ENCODE measurements at regions not wholly inside any gene's neighbourhood (a gene's known extent, or its start where the extent isn't known, plus 50 kb on each side); places are given as distances from the start of the nearest gene placed in this dataset.

GRCh38 chr20:8073024-8073832, 53.7 kb upstream of the TMX4 start:
- H3K4me3 ChIP-seq (ENCODE audit: insufficient read length, low read depth), result no peak overlapping the region
- H3K4me1 ChIP-seq (ENCODE audit: insufficient read depth, insufficient read length), result no peaks in the 10 kb centered on the region
- no peaks in the 10 kb centered on the region for H3K27me3 ChIP-seq (ENCODE audit: insufficient read depth, insufficient read length)
- no peaks in the 10 kb centered on the region for H3K36me3 ChIP-seq (ENCODE audit: insufficient read depth, insufficient read length, low read length)
- TF ChIP-seq ZNF274 (IDR thresholded peaks at IDR 0.05; ENCODE audit: low read depth, low read length) (no peak), YY1 (IDR thresholded peaks at IDR 0.05; ENCODE audit: insufficient read depth, insufficient read length) (no peak), SUZ12 (IDR thresholded peaks at IDR 0.05; ENCODE audit: extremely low read depth, insufficient read depth, insufficient read length) (no peak)
- H3K9me3 ChIP-seq (ENCODE audit: insufficient read depth, low read length), result no peaks in the 10 kb centered on the region
- no peak overlapping the region for H3K9ac ChIP-seq (ENCODE audit: insufficient read length, low read depth)
- DNase-seq (ENCODE audit: low read depth, low spot score), result peak; percentile 38

- Histone ChIP-seq H3K36me3 (ENCODE audit: insufficient read depth, insufficient read length, low read length) (no peaks in the 10 kb centered on the region), H3K4me3 (ENCODE audit: insufficient read length, low read depth) (no peak overlapping the region), H3K9ac (ENCODE audit: insufficient read length, low read depth) (no peak overlapping the region), H3K27me3 (ENCODE audit: insufficient read depth, insufficient read length) (no peaks in the 10 kb centered on the region), H3K4me1 (ENCODE audit: insufficient read depth, insufficient read length) (no peaks in the 10 kb centered on the region), H3K9me3 (ENCODE audit: insufficient read depth, low read length) (no peaks in the 10 kb centered on the region)
- TF ChIP-seq YY1 (IDR thresholded peaks at IDR 0.05; ENCODE audit: insufficient read depth, insufficient read length) (no peak), SUZ12 (IDR thresholded peaks at IDR 0.05; ENCODE audit: extremely low read depth, insufficient read depth, insufficient read length) (no peak), ZNF274 (IDR thresholded peaks at IDR 0.05; ENCODE audit: low read depth, low read length) (no peak)
- no peak for DNase-seq (ENCODE audit: low read depth, low spot score)
Measured at GRCh38 chr20:8074931-8075330, 55.4 kb upstream of the TMX4 start.

GRCh38 chr20:8076306-8077136, 55.5 kb upstream of the PLCB1 start:
- TF ChIP-seq YY1 (IDR thresholded peaks at IDR 0.05; ENCODE audit: insufficient read depth, insufficient read length), result no peak
- TF ChIP-seq SUZ12 (IDR thresholded peaks at IDR 0.05; ENCODE audit: extremely low read depth, insufficient read depth, insufficient read length), result no peak
- no peak for TF ChIP-seq ZNF274 (IDR thresholded peaks at IDR 0.05; ENCODE audit: low read depth, low read length)
- Histone ChIP-seq H3K4me1 (ENCODE audit: insufficient read depth, insufficient read length) (no peaks in the 10 kb centered on the region), H3K9ac (ENCODE audit: insufficient read length, low read depth) (no peak overlapping the region), H3K9me3 (ENCODE audit: insufficient read depth, low read length) (no peaks in the 10 kb centered on the region), H3K36me3 (ENCODE audit: insufficient read depth, insufficient read length, low read length) (no peaks in the 10 kb centered on the region), H3K27me3 (ENCODE audit: insufficient read depth, insufficient read length) (no peaks in the 10 kb centered on the region), H3K4me3 (ENCODE audit: insufficient read length, low read depth) (no peak overlapping the region)
- no peak for DNase-seq (ENCODE audit: low read depth, low spot score)

GRCh38 chr20:8077137-8077466, 55.0 kb upstream of the PLCB1 start:
- DNase-seq (ENCODE audit: low read depth, low spot score), result no peak
- Histone ChIP-seq H3K36me3 (ENCODE audit: insufficient read depth, insufficient read length, low read length) (no peaks in the 10 kb centered on the region), H3K27me3 (ENCODE audit: insufficient read depth, insufficient read length) (no peaks in the 10 kb centered on the region), H3K4me1 (ENCODE audit: insufficient read depth, insufficient read length) (no peaks in the 10 kb centered on the region), H3K4me3 (ENCODE audit: insufficient read length, low read depth) (no peak overlapping the region), H3K9ac (ENCODE audit: insufficient read length, low read depth) (no peak overlapping the region), H3K9me3 (ENCODE audit: insufficient read depth, low read length) (no peaks in the 10 kb centered on the region)
- no peak for TF ChIP-seq SUZ12 (IDR thresholded peaks at IDR 0.05; ENCODE audit: extremely low read depth, insufficient read depth, insufficient read length)
- TF ChIP-seq YY1 (IDR thresholded peaks at IDR 0.05; ENCODE audit: insufficient read depth, insufficient read length), result no peak
- no peak for TF ChIP-seq ZNF274 (IDR thresholded peaks at IDR 0.05; ENCODE audit: low read depth, low read length)

- TF ChIP-seq YY1 (IDR thresholded peaks at IDR 0.05; ENCODE audit: insufficient read depth, insufficient read length) (no peak), SUZ12 (IDR thresholded peaks at IDR 0.05; ENCODE audit: extremely low read depth, insufficient read depth, insufficient read length) (no peak)
- DNase-seq (ENCODE audit: low read depth, low spot score), result no peak
- no peaks in the 10 kb centered on the region for H3K36me3 ChIP-seq (ENCODE audit: insufficient read depth, insufficient read length, low read length)
Measured at GRCh38 chr20:8078528-8078914, 53.5 kb upstream of the PLCB1 start.

GRCh38 chr20:8079976-8080375, 52.1 kb upstream of the PLCB1 start:
- Histone ChIP-seq H3K9me3 (ENCODE audit: insufficient read depth, low read length) (no peaks in the 10 kb centered on the region), H3K4me3 (ENCODE audit: insufficient read length, low read depth) (no peak overlapping the region), H3K27me3 (ENCODE audit: insufficient read depth, insufficient read length) (no peaks in the 10 kb centered on the region), H3K36me3 (ENCODE audit: insufficient read depth, insufficient read length, low read length) (no peaks in the 10 kb centered on the region), H3K4me1 (ENCODE audit: insufficient read depth, insufficient read length) (no peaks in the 10 kb centered on the region), H3K9ac (ENCODE audit: insufficient read length, low read depth) (no peak overlapping the region)
- no peak for TF ChIP-seq SUZ12 (IDR thresholded peaks at IDR 0.05; ENCODE audit: extremely low read depth, insufficient read depth, insufficient read length)
- TF ChIP-seq ZNF274 (IDR thresholded peaks at IDR 0.05; ENCODE audit: low read depth, low read length), result no peak
- TF ChIP-seq YY1 (IDR thresholded peaks at IDR 0.05; ENCODE audit: insufficient read depth, insufficient read length), result no peak
- DNase-seq (ENCODE audit: low read depth, low spot score), result no peak

More at GRCh38 chr20:8078528-8078914, 53.5 kb upstream of the PLCB1 start:
- no peaks in the 10 kb centered on the region for H3K27me3 ChIP-seq (ENCODE audit: insufficient read depth, insufficient read length)
- no peak overlapping the region for H3K9ac ChIP-seq (ENCODE audit: insufficient read length, low read depth)
- no peaks in the 10 kb centered on the region for H3K9me3 ChIP-seq (ENCODE audit: insufficient read depth, low read length)
- H3K4me3 ChIP-seq (ENCODE audit: insufficient read length, low read depth), result no peak overlapping the region
- no peaks in the 10 kb centered on the region for H3K4me1 ChIP-seq (ENCODE audit: insufficient read depth, insufficient read length)

- H3K9ac ChIP-seq (ENCODE audit: insufficient read length, low read depth), result no peak overlapping the region
- H3K9me3 ChIP-seq (ENCODE audit: insufficient read depth, low read length), result no peaks in the 10 kb centered on the region
- TF ChIP-seq ZNF274 (IDR thresholded peaks at IDR 0.05; ENCODE audit: low read depth, low read length) (no peak), YY1 (IDR thresholded peaks at IDR 0.05; ENCODE audit: insufficient read depth, insufficient read length) (no peak), SUZ12 (IDR thresholded peaks at IDR 0.05; ENCODE audit: extremely low read depth, insufficient read depth, insufficient read length) (no peak)
- no peaks in the 10 kb centered on the region for H3K27me3 ChIP-seq (ENCODE audit: insufficient read depth, insufficient read length)
- H3K4me1 ChIP-seq (ENCODE audit: insufficient read depth, insufficient read length), result no peaks in the 10 kb centered on the region
- H3K36me3 ChIP-seq (ENCODE audit: insufficient read depth, insufficient read length, low read length), result no peaks in the 10 kb centered on the region
- no peak for DNase-seq (ENCODE audit: low read depth, low spot score)
- no peak overlapping the region for H3K4me3 ChIP-seq (ENCODE audit: insufficient read length, low read depth)
Measured at GRCh38 chr20:8082025-8082424, 50.0 kb upstream of the PLCB1 start.

Data from NT2/D1 (cell line).